Tibial nerve (tissue), 4 donors: ENCODE measurements at regions not wholly inside any gene's neighbourhood (a gene's known extent, or its start where the extent isn't known, plus 50 kb on each side); places are given as distances from the start of the nearest gene placed in this dataset.

Experiments
- CTCF ChIP-seq, 5 experiments: fragments of 200-600 bp in 3 of 5; fragments of 450-650 bp in 2 of 5; sonication (generic) in 3 of 5; IDR thresholded peaks; one replicate each; pipeline ENCODE4 v1.5.1; 2016 to 2019; ENCODE audit warnings: antibody characterized with exemption in 5 of 5, mild to moderate bottlenecking in 3 of 5, moderate library complexity in 2 of 5
- EP300 ChIP-seq, 2 donors: sonication (generic); formaldehyde crosslinking; IDR thresholded peaks; one replicate each; pipeline ENCODE4 v1.6.1; 2017; ENCODE audit warnings: antibody characterized with exemption in 2 of 2, mild to moderate bottlenecking in 1 of 2
- POLR2A ChIP-seq, 2 donors: fragments of 450-650 bp; IDR thresholded peaks; one replicate each; pipeline ENCODE4 v1.6.1; 2017; ENCODE audit warnings: antibody characterized with exemption in 2 of 2, mild to moderate bottlenecking in 2 of 2, moderate library complexity in 2 of 2

GRCh38 chr13:37385248-37385647 lies 213.3 kb downstream of the POSTN start:
- no peak for TF ChIP-seq POLR2A (IDR thresholded peaks at IDR 0.05)
- TF ChIP-seq CTCF (IDR thresholded peaks at IDR 0.05): no peak
- TF ChIP-seq EP300 (IDR thresholded peaks at IDR 0.05): no peak
